ENCODE measurements at regions not wholly inside any gene's neighbourhood (a gene's known extent, or its start where the extent isn't known, plus 50 kb on each side); places are given as distances from the start of the nearest gene placed in this dataset.

- Histone ChIP-seq H3K27me3 (ENCODE audit: insufficient read depth, low read length) (no peaks in the 10 kb centered on the region), H3K14ac (ENCODE audit: low read length) (no peak overlapping the region), H3K18ac (ENCODE audit: low read length) (no peak overlapping the region), H3K27ac (ENCODE audit: low read depth, low read length) (no peak overlapping the region), H3K36me3 (ENCODE audit: control insufficient read depth in 1 of 2, insufficient read depth in 2 of 2, low read length in 2 of 2) (no peaks in the 10 kb centered on the region), H4K8ac (ENCODE audit: low read depth, low read length) (no peak overlapping the region), H3K79me1 (ENCODE audit: low read length) (no peaks in the 10 kb centered on the region), H3K79me2 (ENCODE audit: control insufficient read depth, insufficient read depth, low read length, poor library complexity) (no peaks in the 10 kb centered on the region), H4K91ac (ENCODE audit: low read depth, low read length) (no peak overlapping the region), H3K4ac (ENCODE audit: low read depth, low read length) (no peak overlapping the region), H3K4me1 (ENCODE audit: control insufficient read depth in 1 of 2, insufficient read depth in 2 of 2, low read length in 2 of 2) (peaks cover 0 to 2% of the 10 kb centered on the region in 2 experiments), H2BK12ac (ENCODE audit: low read length) (no peak overlapping the region), H3K4me3 (ENCODE audit: low read depth, low read length) (no peak overlapping the region), H3K9ac (ENCODE audit: low read length) (no peak overlapping the region), H3K4me2 (ENCODE audit: low read length) (no peak overlapping the region), H2AK5ac (ENCODE audit: low read length) (no peak overlapping the region), H2BK120ac (ENCODE audit: insufficient read depth, low read length, poor library complexity) (no peak overlapping the region), H4K12ac (ENCODE audit: low read depth, low read length) (no peak overlapping the region), H2BK5ac (ENCODE audit: low read depth, low read length, poor library complexity) (no peak overlapping the region), H3K23ac (ENCODE audit: low read length) (no peak overlapping the region), H3K9me3 (ENCODE audit: insufficient read depth, low read depth, low read length) (no peaks in the 10 kb centered on the region), H2AFZ (ENCODE audit: insufficient read depth, low read length, poor library complexity) (no peak overlapping the region)
- no CpG with 5 or more reads among the region's 4 CpGs for WGBS (ENCODE audit: extremely low coverage, insufficient coverage, insufficient read length)
- DNase-seq = no peak
Observed at GRCh38 chr4:147134536-147135210, 189.0 kb upstream of the TTC29 start.

GRCh38 chr4:147136310-147136709 lies 190.6 kb upstream of the TTC29 start:
- Histone ChIP-seq H3K23ac (ENCODE audit: low read length) (no peak overlapping the region), H3K27me3 (ENCODE audit: insufficient read depth, low read length) (no peaks in the 10 kb centered on the region), H3K4me2 (ENCODE audit: low read length) (no peak overlapping the region), H3K4ac (ENCODE audit: low read depth, low read length) (no peak overlapping the region), H3K4me1 (ENCODE audit: control insufficient read depth in 1 of 2, insufficient read depth in 2 of 2, low read length in 2 of 2) (peaks cover 0 to 2% of the 10 kb centered on the region in 2 experiments), H2AK5ac (ENCODE audit: low read length) (no peak overlapping the region), H3K36me3 (ENCODE audit: control insufficient read depth in 1 of 2, insufficient read depth in 2 of 2, low read length in 2 of 2) (no peaks in the 10 kb centered on the region), H4K91ac (ENCODE audit: low read depth, low read length) (no peak overlapping the region), H3K9me3 (ENCODE audit: insufficient read depth, low read depth, low read length) (no peaks in the 10 kb centered on the region), H2BK5ac (ENCODE audit: low read depth, low read length, poor library complexity) (no peak overlapping the region), H2BK12ac (ENCODE audit: low read length) (no peak overlapping the region), H2BK120ac (ENCODE audit: insufficient read depth, low read length, poor library complexity) (no peak overlapping the region), H3K9ac (ENCODE audit: low read length) (no peak overlapping the region), H3K4me3 (ENCODE audit: low read depth, low read length) (no peak overlapping the region), H3K27ac (ENCODE audit: low read depth, low read length) (no peak overlapping the region), H2AFZ (ENCODE audit: insufficient read depth, low read length, poor library complexity) (no peak overlapping the region), H3K79me2 (ENCODE audit: control insufficient read depth, insufficient read depth, low read length, poor library complexity) (no peaks in the 10 kb centered on the region), H4K8ac (ENCODE audit: low read depth, low read length) (no peak overlapping the region), H3K14ac (ENCODE audit: low read length) (no peak overlapping the region), H4K12ac (ENCODE audit: low read depth, low read length) (no peak overlapping the region), H3K79me1 (ENCODE audit: low read length) (no peaks in the 10 kb centered on the region), H3K18ac (ENCODE audit: low read length) (no peak overlapping the region)
- no CpG with 5 or more reads among the region's 3 CpGs for WGBS (ENCODE audit: extremely low coverage, insufficient coverage, insufficient read length)
- DNase-seq = no peak

- Histone ChIP-seq H3K4me2 (ENCODE audit: low read length) (no peak overlapping the region), H3K9me3 (ENCODE audit: insufficient read depth, low read depth, low read length) (no peaks in the 10 kb centered on the region), H3K79me2 (ENCODE audit: control insufficient read depth, insufficient read depth, low read length, poor library complexity) (no peaks in the 10 kb centered on the region), H2BK12ac (ENCODE audit: low read length) (peak overlapping the region; percentile 66), H3K4me3 (ENCODE audit: low read depth, low read length) (no peak overlapping the region), H3K14ac (ENCODE audit: low read length) (no peak overlapping the region), H2AFZ (ENCODE audit: insufficient read depth, low read length, poor library complexity) (no peak overlapping the region), H4K8ac (ENCODE audit: low read depth, low read length) (no peak overlapping the region), H3K27me3 (ENCODE audit: insufficient read depth, low read length) (no peaks in the 10 kb centered on the region), H3K23ac (ENCODE audit: low read length) (no peak overlapping the region), H3K4me1 (ENCODE audit: control insufficient read depth in 1 of 2, insufficient read depth in 2 of 2, low read length in 2 of 2) (peaks cover 0 to 2% of the 10 kb centered on the region in 2 experiments), H3K27ac (ENCODE audit: low read depth, low read length) (no peak overlapping the region), H3K9ac (ENCODE audit: low read length) (no peak overlapping the region), H2BK5ac (ENCODE audit: low read depth, low read length, poor library complexity) (no peak overlapping the region), H3K36me3 (ENCODE audit: control insufficient read depth in 1 of 2, insufficient read depth in 2 of 2, low read length in 2 of 2) (no peaks in the 10 kb centered on the region), H3K18ac (ENCODE audit: low read length) (no peak overlapping the region), H3K4ac (ENCODE audit: low read depth, low read length) (no peak overlapping the region), H2BK120ac (ENCODE audit: insufficient read depth, low read length, poor library complexity) (no peak overlapping the region), H4K12ac (ENCODE audit: low read depth, low read length) (no peak overlapping the region), H4K91ac (ENCODE audit: low read depth, low read length) (no peak overlapping the region), H3K79me1 (ENCODE audit: low read length) (no peaks in the 10 kb centered on the region), H2AK5ac (ENCODE audit: low read length) (no peak overlapping the region)
- WGBS (ENCODE audit: extremely low coverage, insufficient coverage, insufficient read length) = no CpG with 5 or more reads among the region's 5 CpGs
- no peak for DNase-seq
Observed at GRCh38 chr4:147136751-147137150, 191.1 kb upstream of the TTC29 start.

GRCh38 chr4:147137280-147137679 lies 191.6 kb upstream of the TTC29 start:
- no peaks in the 10 kb centered on the region for H3K79me1 ChIP-seq (ENCODE audit: low read length)
- H4K12ac ChIP-seq (ENCODE audit: low read depth, low read length) = no peak overlapping the region
- peaks cover 0 to 2% of the 10 kb centered on the region in 2 experiments for H3K4me1 ChIP-seq (ENCODE audit: control insufficient read depth in 1 of 2, insufficient read depth in 2 of 2, low read length in 2 of 2)
- no peak for DNase-seq
- H3K23ac ChIP-seq (ENCODE audit: low read length) = no peak overlapping the region
- peak overlapping the region; percentile 66 for H2BK12ac ChIP-seq (ENCODE audit: low read length)
- H3K9ac ChIP-seq (ENCODE audit: low read length) = no peak overlapping the region
- H3K18ac ChIP-seq (ENCODE audit: low read length) = no peak overlapping the region
- H3K14ac ChIP-seq (ENCODE audit: low read length) = no peak overlapping the region
- WGBS (ENCODE audit: extremely low coverage, insufficient coverage, insufficient read length) = no CpG with 5 or more reads among the region's 3 CpGs
- H3K27ac ChIP-seq (ENCODE audit: low read depth, low read length) = no peak overlapping the region
- H3K36me3 ChIP-seq (ENCODE audit: control insufficient read depth in 1 of 2, insufficient read depth in 2 of 2, low read length in 2 of 2) = no peaks in the 10 kb centered on the region
- H3K4ac ChIP-seq (ENCODE audit: low read depth, low read length) = no peak overlapping the region
- no peak overlapping the region for H4K8ac ChIP-seq (ENCODE audit: low read depth, low read length)
- H2BK120ac ChIP-seq (ENCODE audit: insufficient read depth, low read length, poor library complexity) = no peak overlapping the region
- no peaks in the 10 kb centered on the region for H3K27me3 ChIP-seq (ENCODE audit: insufficient read depth, low read length)
- H3K79me2 ChIP-seq (ENCODE audit: control insufficient read depth, insufficient read depth, low read length, poor library complexity) = no peaks in the 10 kb centered on the region
- no peak overlapping the region for H2BK5ac ChIP-seq (ENCODE audit: low read depth, low read length, poor library complexity)
- no peak overlapping the region for H4K91ac ChIP-seq (ENCODE audit: low read depth, low read length)
- H2AFZ ChIP-seq (ENCODE audit: insufficient read depth, low read length, poor library complexity) = no peak overlapping the region
- H2AK5ac ChIP-seq (ENCODE audit: low read length) = no peak overlapping the region
- no peaks in the 10 kb centered on the region for H3K9me3 ChIP-seq (ENCODE audit: insufficient read depth, low read depth, low read length)
- H3K4me3 ChIP-seq (ENCODE audit: low read depth, low read length) = no peak overlapping the region
- H3K4me2 ChIP-seq (ENCODE audit: low read length) = no peak overlapping the region
